Heart right ventricle (tissue), 16 donors: ENCODE measurements at regions not wholly inside any gene's neighbourhood (a gene's known extent, or its start where the extent isn't known, plus 50 kb on each side); places are given as distances from the start of the nearest gene placed in this dataset.

Experiments
- ATAC-seq, 8 donors: fragments of 200-7000 bp; cut with Tn5 transposase; one replicate each; pipeline ENCODE4 v1.9.1; 2020; ENCODE audit warnings: mild to moderate bottlenecking in 8 of 8, moderate library complexity in 8 of 8, moderate number of reproducible peaks in 1 of 8
- DNase-seq, 2 donors: peaks; one replicate each; pipeline ENCODE4 v3.0.0-alpha.2; 2020
- H3K27ac ChIP-seq, 10 donors: fragments of 200-600 bp; sonication (generic) in 2 of 10; one replicate each; pipeline versions ENCODE4 v1.5.0 to v1.8.0; 2020 to 2022; ENCODE audit warnings: mild to moderate bottlenecking in 3 of 10
- H3K27me3 ChIP-seq, 7 donors: fragments of 200-600 bp; one replicate each; pipeline ENCODE4 v1.8.0; 2021 to 2022; ENCODE audit warnings: mild to moderate bottlenecking in 2 of 7
- H3K36me3 ChIP-seq, 9 donors: fragments of 200-600 bp; sonication (generic) in 1 of 9; one replicate each; pipeline versions ENCODE4 v1.5.0 to v1.8.0; 2020 to 2022; ENCODE audit warnings: mild to moderate bottlenecking in 2 of 9
- H3K4me1 ChIP-seq, 9 donors: fragments of 200-600 bp; sonication (generic) in 1 of 9; one replicate each; pipeline versions ENCODE4 v1.5.0 to v1.8.0; 2020 to 2022; ENCODE audit warnings: mild to moderate bottlenecking in 4 of 9
- H3K4me3 ChIP-seq, 10 donors: fragments of 200-600 bp; sonication (generic) in 2 of 10; one replicate each; pipeline versions ENCODE4 v1.5.0 to v1.8.0; 2020 to 2022; ENCODE audit warnings: mild to moderate bottlenecking in 7 of 10, moderate library complexity in 2 of 10
- H3K9me3 ChIP-seq, 11 donors: fragments of 200-600 bp in 10 of 11; sonication (generic) in 2 of 11; one replicate each; pipeline versions ENCODE4 v1.5.0 to v1.8.0; 2013 to 2022; ENCODE audit warnings: mild to moderate bottlenecking in 2 of 11, control low read depth in 1 of 11, moderate library complexity in 1 of 11
- CTCF ChIP-seq, 9 donors: fragments of 200-600 bp; sonication (generic) in 2 of 9; IDR thresholded peaks; one replicate each; pipeline versions ENCODE4 v1.5.0 to v1.8.0; 2021 to 2022; ENCODE audit warnings: antibody characterized with exemption in 9 of 9, mild to moderate bottlenecking in 5 of 9, moderate library complexity in 1 of 9
- WGBS, 2 donors: extraction: QIAGEN DNeasy Blood & Tissue Kit; methylation state at CpG; one replicate each; pipeline ENCODE4 v1.1.7; 2013; ENCODE audit warnings: inconsistent platforms in 1 of 2; 5-methylcytosine and 5-hydroxymethylcytosine counted together
- intact Hi-C, 10 donors: fragments of 100-400 bp; cut with DNase I; formaldehyde crosslinking; loops; one replicate each; pipeline versions ENCODE4 v1.11.1 to v1.14.2; 2022
- donor health status: Arrhythmogenic right ventricular cardiomyopathy.
- donor health status: ischemic (EF 13 %, LVEDD 7.1; RV severe dilation, severe dysfunction).
- donor health status: healthy with polysubstance abuse.
- donor health status: DM: no; HTN: yes; CAD: no.
- donor health status: DM: no; HTN: no; CAD: no.
- donor health status: ischemic (EF 25% LVEDD 6.9; RV normal size, moderate dysfunction).
- donor health status: ischemic (EF 25% LVEDD 5.7; RV mildly dilated, moderate dysfunction).
- donor health status: healthy.
- donor health status: DM: yes; HTN: yes; CAD: no.
- donor health status: Ischemic cardiomyopathy.
- donor health status: ischemic (EF 35%, LVEDD 5.7; RV mildly dilated, moderate dysfunction).
- donor health status: nonischemic (EF 11% LVEDD 7.7; RV severe dilation, severe dysfunction).
- donor health status: DM: yes; HTN: yes; CAD: no.
- donor health status: PGD.
- donor health status: ischemic (EF 29% LVEDD 5.4; RV normal size, mild dysfunction).
- donor health status: nonischemic (EF 23%, LVEDD 6.1; RV moderate dilation, normal function).

GRCh38 chr5:135141303-135142268, 107.6 kb upstream of the PITX1 start:
- H3K36me3 ChIP-seq = no peaks in the 10 kb centered on the region
- ATAC-seq (no peak), DNase-seq (no peak)
- no peaks in the 10 kb centered on the region for H3K9me3 ChIP-seq
- H3K4me1 ChIP-seq = peaks cover 0 to 22% (median 0%) of the 10 kb centered on the region in 9 donors
- TF ChIP-seq CTCF (IDR thresholded peaks at IDR 0.05) = no peak
- intact Hi-C loops = no loop called here
- H3K4me3 ChIP-seq = no peak overlapping the region
- H3K27ac ChIP-seq = peak overlapping the region in 1 of 10 donors; percentile 62
- peaks cover 0 to 10% (median 4%) of the 10 kb centered on the region in 7 donors for H3K27me3 ChIP-seq
- WGBS, 2 donors = 80 to 82% methylated on average over 13 of the region's 13 CpGs

GRCh38 chr5:135140446-135141204, 106.6 kb upstream of the PITX1 start:
- Histone ChIP-seq H3K27ac (peak overlapping the region in 1 of 10 donors; percentile 62), H3K9me3 (no peaks in the 10 kb centered on the region), H3K27me3 (peaks cover 0 to 10% (median 2%) of the 10 kb centered on the region in 7 donors), H3K4me1 (peaks cover 0 to 22% (median 0%) of the 10 kb centered on the region in 9 donors), H3K36me3 (no peaks in the 10 kb centered on the region), H3K4me3 (no peak overlapping the region)
- intact Hi-C loops = no loop called here
- ATAC-seq = peak in 2 of 8 donors; percentile 39 to 57
- no peak for TF ChIP-seq CTCF (IDR thresholded peaks at IDR 0.05)
- 71 to 76% methylated on average over 9 of the region's 9 CpGs for WGBS, 2 donors
- peak in 1 of 2 donors; percentile 23 for DNase-seq

GRCh38 chr5:135139381-135140134, 105.5 kb upstream of the PITX1 start:
- H3K27ac ChIP-seq = peak overlapping the region in 1 of 10 donors; percentile 55
- intact Hi-C loops = no loop called here

More at GRCh38 chr5:135139381-135140134, 105.5 kb upstream of the PITX1 start:
- H3K36me3 ChIP-seq = no peaks in the 10 kb centered on the region
- peaks cover 0 to 22% (median 0%) of the 10 kb centered on the region in 9 donors for H3K4me1 ChIP-seq
- no peak for DNase-seq
- TF ChIP-seq CTCF (IDR thresholded peaks at IDR 0.05) = no peak
- H3K9me3 ChIP-seq = no peaks in the 10 kb centered on the region
- peaks cover 0 to 15% (median 5%) of the 10 kb centered on the region in 7 donors for H3K27me3 ChIP-seq
- ATAC-seq = peak in 2 of 8 donors; percentile 37 to 49
- H3K4me3 ChIP-seq = no peak overlapping the region
- 80 to 82% methylated on average over 12 of the region's 12 CpGs for WGBS, 2 donors
